ENCODE measurements at regions not wholly inside any gene's neighbourhood (a gene's known extent, or its start where the extent isn't known, plus 50 kb on each side); places are given as distances from the start of the nearest gene placed in this dataset.

DNA sequence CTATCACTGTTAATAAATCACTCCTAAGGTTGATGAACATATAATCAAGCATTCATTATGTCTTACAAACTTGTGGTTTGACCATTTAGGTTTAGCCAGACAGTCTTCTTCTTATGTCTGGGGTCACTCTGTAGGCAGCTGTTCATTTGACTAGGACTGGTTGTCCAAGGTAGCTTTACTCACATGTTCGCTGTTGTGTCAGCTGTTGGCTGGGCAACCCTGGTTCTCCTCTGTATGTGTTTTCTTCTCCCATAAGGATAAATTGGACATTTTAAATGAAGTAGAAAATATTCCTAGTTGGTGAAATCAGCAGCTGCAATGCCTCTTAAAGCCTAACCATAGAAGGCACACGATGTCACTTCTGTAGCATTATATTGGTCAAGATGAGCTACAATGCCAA, 635.1 kb downstream of the EPHA3 start:
- TF ChIP-seq HNF4G (IDR thresholded peaks at IDR 0.05; ENCODE audit: borderline replicate concordance, low read depth, low read length) (no peak), HNF4G (CRISPR knock-in tag; IDR thresholded peaks at IDR 0.05; ENCODE audit: borderline replicate concordance, low read depth) (no peak)
- TF ChIP-seq, protein P1, sequence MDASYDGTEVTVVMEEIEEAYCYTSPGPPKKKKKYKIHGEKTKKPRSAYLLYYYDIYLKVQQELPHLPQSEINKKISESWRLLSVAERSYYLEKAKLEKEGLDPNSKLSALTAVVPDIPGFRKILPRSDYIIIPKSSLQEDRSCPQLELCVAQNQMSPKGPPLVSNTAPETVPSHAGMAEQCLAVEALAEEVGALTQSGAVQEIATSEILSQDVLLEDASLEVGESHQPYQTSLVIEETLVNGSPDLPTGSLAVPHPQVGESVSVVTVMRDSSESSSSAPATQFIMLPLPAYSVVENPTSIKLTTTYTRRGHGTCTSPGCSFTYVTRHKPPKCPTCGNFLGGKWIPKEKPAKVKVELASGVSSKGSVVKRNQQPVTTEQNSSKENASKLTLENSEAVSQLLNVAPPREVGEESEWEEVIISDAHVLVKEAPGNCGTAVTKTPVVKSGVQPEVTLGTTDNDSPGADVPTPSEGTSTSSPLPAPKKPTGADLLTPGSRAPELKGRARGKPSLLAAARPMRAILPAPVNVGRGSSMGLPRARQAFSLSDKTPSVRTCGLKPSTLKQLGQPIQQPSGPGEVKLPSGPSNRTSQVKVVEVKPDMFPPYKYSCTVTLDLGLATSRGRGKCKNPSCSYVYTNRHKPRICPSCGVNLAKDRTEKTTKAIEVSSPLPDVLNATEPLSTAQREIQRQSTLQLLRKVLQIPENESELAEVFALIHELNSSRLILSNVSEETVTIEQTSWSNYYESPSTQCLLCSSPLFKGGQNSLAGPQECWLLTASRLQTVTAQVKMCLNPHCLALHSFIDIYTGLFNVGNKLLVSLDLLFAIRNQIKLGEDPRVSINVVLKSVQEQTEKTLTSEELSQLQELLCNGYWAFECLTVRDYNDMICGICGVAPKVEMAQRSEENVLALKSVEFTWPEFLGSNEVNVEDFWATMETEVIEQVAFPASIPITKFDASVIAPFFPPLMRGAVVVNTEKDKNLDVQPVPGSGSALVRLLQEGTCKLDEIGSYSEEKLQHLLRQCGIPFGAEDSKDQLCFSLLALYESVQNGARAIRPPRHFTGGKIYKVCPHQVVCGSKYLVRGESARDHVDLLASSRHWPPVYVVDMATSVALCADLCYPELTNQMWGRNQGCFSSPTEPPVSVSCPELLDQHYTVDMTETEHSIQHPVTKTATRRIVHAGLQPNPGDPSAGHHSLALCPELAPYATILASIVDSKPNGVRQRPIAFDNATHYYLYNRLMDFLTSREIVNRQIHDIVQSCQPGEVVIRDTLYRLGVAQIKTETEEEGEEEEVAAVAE (CRISPR knock-in tag; IDR thresholded peaks at IDR 0.05; ENCODE audit: borderline replicate concordance): no peak
- TF ChIP-seq, protein P2, sequence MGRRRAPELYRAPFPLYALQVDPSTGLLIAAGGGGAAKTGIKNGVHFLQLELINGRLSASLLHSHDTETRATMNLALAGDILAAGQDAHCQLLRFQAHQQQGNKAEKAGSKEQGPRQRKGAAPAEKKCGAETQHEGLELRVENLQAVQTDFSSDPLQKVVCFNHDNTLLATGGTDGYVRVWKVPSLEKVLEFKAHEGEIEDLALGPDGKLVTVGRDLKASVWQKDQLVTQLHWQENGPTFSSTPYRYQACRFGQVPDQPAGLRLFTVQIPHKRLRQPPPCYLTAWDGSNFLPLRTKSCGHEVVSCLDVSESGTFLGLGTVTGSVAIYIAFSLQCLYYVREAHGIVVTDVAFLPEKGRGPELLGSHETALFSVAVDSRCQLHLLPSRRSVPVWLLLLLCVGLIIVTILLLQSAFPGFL (CRISPR knock-in tag; IDR thresholded peaks at IDR 0.05): no peak

Measured in HepG2 (cell line).